ENCODE measurements at regions not wholly inside any gene's neighbourhood (a gene's known extent, or its start where the extent isn't known, plus 50 kb on each side); places are given as distances from the start of the nearest gene placed in this dataset.

DNA sequence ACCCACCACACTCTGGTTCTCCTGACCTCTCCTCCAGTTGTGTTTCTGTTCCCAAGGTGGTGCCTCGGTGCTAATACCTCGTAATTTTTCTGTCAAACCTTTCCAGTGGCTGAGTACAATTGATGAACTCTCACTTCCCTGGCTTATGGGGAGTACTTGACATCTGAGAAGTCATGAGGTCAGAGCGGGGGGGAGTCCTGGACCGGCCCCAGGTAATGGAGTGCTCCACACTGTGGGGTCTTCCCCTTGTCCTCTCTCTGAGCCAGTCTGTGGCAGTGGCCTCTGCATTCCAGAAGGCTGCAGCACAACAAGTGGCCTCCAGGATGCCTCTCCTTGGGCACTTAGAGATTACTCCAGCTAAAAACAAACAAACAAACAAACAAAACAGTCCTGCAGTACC is 122.5 kb upstream of the TRIM2 start:
- TF ChIP-seq CTCF (IDR thresholded peaks at IDR 0.05) (no peak), POLR2AphosphoS5 (IDR thresholded peaks at IDR 0.05) (no peak)
